ENCODE measurements at regions not wholly inside any gene's neighbourhood (a gene's known extent, or its start where the extent isn't known, plus 50 kb on each side); places are given as distances from the start of the nearest gene placed in this dataset.
"Not testable (repeated sequence)": the region's sequence is repeated elsewhere in the genome, so short reads cannot be mapped to it uniquely, and the experiment has no call there.

DNA sequence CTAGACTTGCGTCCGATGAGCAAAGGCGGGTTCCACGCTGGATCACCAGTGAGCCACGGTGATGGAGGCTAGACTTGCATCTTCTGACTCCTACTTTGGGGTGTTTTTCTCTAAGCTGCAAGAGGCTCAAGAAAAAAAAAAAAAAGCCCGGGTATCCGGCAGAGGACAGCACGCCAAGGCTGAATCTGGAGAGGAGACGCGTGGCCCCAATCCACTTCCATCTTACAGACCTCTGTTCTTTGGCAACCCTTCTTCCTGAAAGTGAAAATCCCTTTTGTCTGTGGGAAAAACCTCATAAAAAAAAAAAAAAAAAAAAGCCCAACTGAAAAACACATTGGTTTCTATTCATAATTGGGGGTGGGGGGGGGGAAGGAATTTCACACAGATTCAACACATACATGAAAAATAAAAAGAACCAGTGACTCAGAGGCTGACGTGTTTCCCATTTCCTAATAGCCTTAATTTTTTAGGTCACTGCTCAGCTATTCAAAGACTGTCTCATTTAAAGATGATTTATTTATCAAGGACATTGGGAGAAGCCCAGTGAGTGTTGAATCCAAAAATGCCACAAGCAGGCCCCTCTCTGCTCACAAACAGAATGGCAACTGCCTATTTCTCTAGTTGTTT is 258.3 kb downstream of the FOXL1 start:
- ATAC-seq (replicated peaks; ENCODE audit: extremely low read depth, poor library complexity, severe bottlenecking) (no peak), DNase-seq (ENCODE audit: low spot score in 2 of 2) (no peak)
- H3K9me3 Mint-ChIP-seq, result no peaks in the 10 kb centered on the region
- H3K4me3 Mint-ChIP-seq, result no peak overlapping the region
- no peak overlapping the region for H3K27ac Mint-ChIP-seq (ENCODE audit: low read depth)
- H3K27me3 Mint-ChIP-seq, result peaks cover 14% of the 10 kb centered on the region
- no peaks in the 10 kb centered on the region for H3K36me3 Mint-ChIP-seq (ENCODE audit: insufficient read depth)
- H3K4me1 Mint-ChIP-seq, result peaks cover 5% of the 10 kb centered on the region

DNA sequence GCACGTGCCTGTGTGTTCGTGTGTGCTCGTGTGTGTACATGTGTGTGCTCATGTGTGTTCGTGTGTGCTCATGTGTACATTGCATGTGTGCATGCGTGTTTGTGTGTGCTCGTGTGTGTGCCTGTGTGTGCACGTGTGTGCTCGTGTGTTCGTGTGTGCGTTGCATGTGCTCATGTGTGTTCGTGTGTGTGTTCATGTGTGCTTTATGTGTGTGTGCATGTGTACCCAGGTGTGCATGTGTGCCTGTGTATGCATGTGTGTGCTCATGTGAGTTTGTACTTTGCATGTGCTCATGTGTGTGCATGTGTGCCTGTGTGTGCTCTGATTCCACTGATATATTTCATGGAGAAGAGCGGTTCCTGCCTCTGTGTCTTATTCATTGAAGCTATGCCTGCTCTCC is 265.5 kb downstream of the FOXL1 start:
- Mint-ChIP-seq H3K27ac (ENCODE audit: low read depth) (no peak overlapping the region), H3K4me1 (no peaks in the 10 kb centered on the region), H3K36me3 (ENCODE audit: insufficient read depth) (no peaks in the 10 kb centered on the region), H3K9me3 (peaks cover 4% of the 10 kb centered on the region), H3K27me3 (no peaks in the 10 kb centered on the region), H3K4me3 (no peak overlapping the region)
- DNase-seq (ENCODE audit: low spot score in 2 of 2) (no peak), ATAC-seq (replicated peaks; ENCODE audit: extremely low read depth, poor library complexity, severe bottlenecking) (no peak)

DNA sequence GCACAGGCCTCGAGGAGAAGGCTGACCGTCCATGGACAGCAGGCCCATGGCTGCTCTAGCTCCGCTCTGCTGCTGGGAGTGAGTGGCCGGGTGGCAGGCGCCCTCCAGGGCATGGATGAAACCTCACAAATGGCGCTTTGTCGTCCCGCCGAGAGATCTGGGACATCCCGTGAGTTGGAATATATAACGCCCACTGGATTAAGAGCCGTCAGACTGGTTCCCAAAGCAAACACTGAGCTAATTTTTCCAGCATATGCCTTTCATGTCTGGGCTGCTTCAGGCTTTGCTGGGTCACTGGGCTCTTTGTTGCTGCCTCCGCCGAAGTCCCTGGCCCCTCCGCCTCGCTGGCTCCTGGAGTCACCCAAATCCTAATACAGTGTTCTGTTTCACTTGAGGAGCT is 266.3 kb downstream of the FOXL1 start:
- H3K27me3 Mint-ChIP-seq, result no peaks in the 10 kb centered on the region
- no peaks in the 10 kb centered on the region for H3K36me3 Mint-ChIP-seq (ENCODE audit: insufficient read depth)
- H3K9me3 Mint-ChIP-seq, result peaks cover 4% of the 10 kb centered on the region
- H3K4me3 Mint-ChIP-seq, result no peak overlapping the region
- no peaks in the 10 kb centered on the region for H3K4me1 Mint-ChIP-seq
- ATAC-seq (replicated peaks; ENCODE audit: extremely low read depth, poor library complexity, severe bottlenecking), result no peak
- no peak for DNase-seq (ENCODE audit: low spot score in 2 of 2)
- no peak overlapping the region for H3K27ac Mint-ChIP-seq (ENCODE audit: low read depth)

DNA sequence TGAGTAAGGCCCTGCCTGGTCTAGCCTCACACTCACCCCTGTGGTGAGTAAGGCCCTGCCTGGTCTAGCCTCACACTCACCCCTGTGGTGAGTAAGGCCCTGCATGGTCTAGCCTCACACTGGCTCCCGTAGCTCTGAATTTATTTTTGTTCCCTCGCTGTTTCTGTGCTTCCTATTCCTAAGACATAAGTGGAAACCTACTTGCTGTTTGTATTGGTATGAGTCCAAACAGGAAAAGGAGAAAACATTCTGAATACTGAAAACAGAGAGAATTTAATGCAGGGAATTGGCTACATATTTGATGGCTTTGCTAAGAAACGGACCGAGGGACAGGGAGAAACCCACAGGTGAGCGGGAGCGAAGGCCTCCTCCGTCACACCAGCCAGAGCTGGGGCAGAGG is 267.8 kb downstream of the FOXL1 start:
- H3K4me3 Mint-ChIP-seq, result no peak overlapping the region
- H3K27me3 Mint-ChIP-seq, result no peaks in the 10 kb centered on the region
- no peaks in the 10 kb centered on the region for H3K4me1 Mint-ChIP-seq
- ATAC-seq (replicated peaks; ENCODE audit: extremely low read depth, poor library complexity, severe bottlenecking), result no peak
- no peaks in the 10 kb centered on the region for H3K36me3 Mint-ChIP-seq (ENCODE audit: insufficient read depth)
- no peak overlapping the region for H3K27ac Mint-ChIP-seq (ENCODE audit: low read depth)
- peaks cover 4% of the 10 kb centered on the region for H3K9me3 Mint-ChIP-seq
- DNase-seq (ENCODE audit: low spot score in 2 of 2), result no peak

DNA sequence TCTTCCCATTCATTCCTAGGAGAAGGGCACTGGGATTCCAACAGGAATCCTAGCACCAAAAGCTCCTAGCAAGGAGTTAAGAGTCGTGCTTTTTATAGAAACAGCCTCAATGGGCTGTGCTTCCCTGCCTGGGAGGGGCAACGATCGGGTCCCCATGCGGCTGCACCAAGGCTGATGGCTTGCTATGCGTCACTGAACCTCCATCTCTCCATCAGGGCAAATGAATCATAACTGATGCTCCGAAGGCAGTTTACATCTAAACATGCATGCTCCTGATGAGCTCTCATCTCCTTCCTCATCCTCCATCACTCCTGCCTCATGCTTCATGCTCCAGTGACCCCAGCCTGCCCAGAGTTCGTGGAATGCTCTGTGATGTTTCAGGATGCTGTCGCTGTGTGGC is 270.5 kb downstream of the FOXL1 start:
- ATAC-seq (replicated peaks; ENCODE audit: extremely low read depth, poor library complexity, severe bottlenecking), result no peak
- DNase-seq (ENCODE audit: low spot score in 2 of 2), result no peak
- H3K4me3 Mint-ChIP-seq, result no peak overlapping the region
- no peaks in the 10 kb centered on the region for H3K27me3 Mint-ChIP-seq
- H3K4me1 Mint-ChIP-seq, result no peaks in the 10 kb centered on the region
- no peak overlapping the region for H3K27ac Mint-ChIP-seq (ENCODE audit: low read depth)
- no peaks in the 10 kb centered on the region for H3K36me3 Mint-ChIP-seq (ENCODE audit: insufficient read depth)
- H3K9me3 Mint-ChIP-seq, result peaks cover 3% of the 10 kb centered on the region

DNA sequence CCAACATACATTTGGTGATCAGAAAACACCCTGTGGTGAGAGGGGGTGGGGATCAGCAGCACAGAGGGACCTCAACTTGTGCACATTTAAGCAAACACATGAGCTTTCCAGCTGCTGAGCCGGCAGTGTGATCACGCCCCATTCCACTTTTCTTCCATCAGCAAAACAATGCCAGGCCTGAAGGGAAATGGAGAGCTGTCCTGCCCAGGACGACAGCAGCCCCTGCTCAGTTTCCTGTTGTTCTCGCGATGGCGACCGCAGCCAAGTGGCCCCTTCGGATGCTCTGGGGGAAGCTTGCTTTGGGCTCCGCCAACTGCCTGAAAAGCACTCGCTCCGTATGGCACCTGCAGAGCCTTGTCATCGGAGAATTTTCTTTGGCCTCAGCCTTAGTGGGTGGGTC is 272.3 kb downstream of the FOXL1 start:
- DNase-seq (ENCODE audit: low spot score in 2 of 2), result no peak
- no peaks in the 10 kb centered on the region for H3K27me3 Mint-ChIP-seq
- no peaks in the 10 kb centered on the region for H3K4me1 Mint-ChIP-seq
- H3K27ac Mint-ChIP-seq (ENCODE audit: low read depth), result no peak overlapping the region
- no peaks in the 10 kb centered on the region for H3K9me3 Mint-ChIP-seq
- no peak for ATAC-seq (replicated peaks; ENCODE audit: extremely low read depth, poor library complexity, severe bottlenecking)
- H3K36me3 Mint-ChIP-seq (ENCODE audit: insufficient read depth), result no peaks in the 10 kb centered on the region
- no peak overlapping the region for H3K4me3 Mint-ChIP-seq

DNA sequence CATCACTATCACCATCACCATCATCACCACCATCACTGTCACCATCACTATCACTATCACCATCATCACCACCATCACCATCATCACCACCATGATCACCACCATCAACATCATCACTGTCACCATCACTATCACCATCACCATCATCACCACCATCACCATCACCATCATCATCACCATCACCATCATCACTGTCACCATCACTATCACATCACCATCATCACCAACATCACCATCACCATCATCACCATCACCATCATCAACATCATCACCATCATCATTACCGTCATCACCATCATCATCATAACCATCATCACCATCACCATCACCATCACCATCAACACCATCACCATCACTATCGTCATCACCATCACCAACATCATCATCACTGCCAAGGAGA is 273.8 kb downstream of the FOXL1 start:
- Mint-ChIP-seq H3K9me3 (no peaks in the 10 kb centered on the region), H3K27ac (ENCODE audit: low read depth) (no peak overlapping the region), H3K36me3 (ENCODE audit: insufficient read depth) (no peaks in the 10 kb centered on the region), H3K4me3 (no peak overlapping the region), H3K4me1 (no peaks in the 10 kb centered on the region), H3K27me3 (no peaks in the 10 kb centered on the region)
- ATAC-seq (replicated peaks; ENCODE audit: extremely low read depth, poor library complexity, severe bottlenecking) (no peak), DNase-seq (ENCODE audit: low spot score in 2 of 2) (no peak)

DNA sequence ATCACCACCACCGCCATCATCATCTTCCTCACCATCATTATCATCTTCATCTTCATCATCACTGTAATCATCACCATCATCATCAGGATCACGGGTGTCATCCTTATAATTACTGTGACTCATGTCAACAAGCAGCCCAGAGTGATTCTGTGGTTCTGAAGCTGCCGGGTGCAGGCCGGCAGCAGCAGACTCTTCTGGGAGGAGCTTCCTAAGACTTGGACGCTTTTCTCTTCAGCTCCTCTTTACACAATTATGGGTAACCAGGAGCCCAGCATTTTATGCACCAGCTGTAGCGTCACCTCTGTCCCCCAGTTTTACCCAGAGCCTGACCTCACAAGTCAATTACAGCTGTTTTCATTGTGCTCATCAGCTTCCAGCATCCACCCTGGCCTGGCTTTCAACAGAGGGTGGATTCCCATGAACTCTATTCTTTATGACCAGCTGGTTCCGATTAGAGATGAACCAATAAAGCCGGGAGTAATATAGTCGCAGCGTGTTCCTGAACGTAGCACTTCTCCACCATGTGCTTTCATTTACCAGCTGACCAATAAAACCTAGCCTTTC is 275.8 kb downstream of the FOXL1 start:
- Mint-ChIP-seq H3K4me3 (no peak overlapping the region), H3K27ac (ENCODE audit: low read depth) (no peak overlapping the region), H3K27me3 (no peaks in the 10 kb centered on the region), H3K36me3 (ENCODE audit: insufficient read depth) (no peaks in the 10 kb centered on the region), H3K4me1 (no peaks in the 10 kb centered on the region), H3K9me3 (no peaks in the 10 kb centered on the region)
- DNase-seq (ENCODE audit: low spot score in 2 of 2) (no peak), ATAC-seq (replicated peaks; ENCODE audit: extremely low read depth, poor library complexity, severe bottlenecking) (no peak)

DNA sequence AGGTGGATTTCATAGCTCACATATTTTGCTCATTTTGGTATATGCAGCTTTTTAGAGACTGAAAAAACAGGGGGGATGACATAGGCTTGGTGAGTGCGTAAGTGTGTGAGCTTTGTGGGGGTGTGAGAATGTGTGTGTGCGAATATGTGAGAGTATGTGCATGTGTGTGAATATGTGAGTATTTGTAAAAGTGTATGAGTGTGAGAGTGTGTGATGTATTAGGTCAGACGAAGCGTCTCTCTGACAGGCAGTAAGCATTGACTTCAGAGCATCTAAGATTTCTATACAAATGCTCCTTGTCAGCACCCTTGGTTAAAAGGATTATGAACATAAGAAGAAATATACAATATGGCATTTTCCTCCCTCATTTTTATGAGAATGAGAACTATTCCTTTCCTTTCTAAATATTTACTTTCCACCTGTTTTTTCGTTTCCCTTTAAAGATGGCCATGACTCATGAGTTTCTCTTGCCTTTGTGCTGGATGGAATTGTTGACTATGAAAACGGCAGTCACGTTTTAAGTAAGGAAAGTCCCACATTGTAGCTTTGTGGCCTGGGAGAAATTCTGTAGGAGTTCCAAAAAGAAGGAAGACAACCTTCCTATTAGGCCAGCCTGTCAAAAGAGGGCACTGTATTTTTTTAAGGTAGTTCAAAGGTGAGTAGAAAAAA is 276.4 kb downstream of the FOXL1 start:
- ATAC-seq (replicated peaks; ENCODE audit: extremely low read depth, poor library complexity, severe bottlenecking) (no peak), DNase-seq (ENCODE audit: low spot score in 2 of 2) (no peak)
- Mint-ChIP-seq H3K27ac (ENCODE audit: low read depth) (no peak overlapping the region), H3K4me1 (no peaks in the 10 kb centered on the region), H3K27me3 (no peaks in the 10 kb centered on the region), H3K36me3 (ENCODE audit: insufficient read depth) (no peaks in the 10 kb centered on the region), H3K4me3 (no peak overlapping the region), H3K9me3 (no peaks in the 10 kb centered on the region)

DNA sequence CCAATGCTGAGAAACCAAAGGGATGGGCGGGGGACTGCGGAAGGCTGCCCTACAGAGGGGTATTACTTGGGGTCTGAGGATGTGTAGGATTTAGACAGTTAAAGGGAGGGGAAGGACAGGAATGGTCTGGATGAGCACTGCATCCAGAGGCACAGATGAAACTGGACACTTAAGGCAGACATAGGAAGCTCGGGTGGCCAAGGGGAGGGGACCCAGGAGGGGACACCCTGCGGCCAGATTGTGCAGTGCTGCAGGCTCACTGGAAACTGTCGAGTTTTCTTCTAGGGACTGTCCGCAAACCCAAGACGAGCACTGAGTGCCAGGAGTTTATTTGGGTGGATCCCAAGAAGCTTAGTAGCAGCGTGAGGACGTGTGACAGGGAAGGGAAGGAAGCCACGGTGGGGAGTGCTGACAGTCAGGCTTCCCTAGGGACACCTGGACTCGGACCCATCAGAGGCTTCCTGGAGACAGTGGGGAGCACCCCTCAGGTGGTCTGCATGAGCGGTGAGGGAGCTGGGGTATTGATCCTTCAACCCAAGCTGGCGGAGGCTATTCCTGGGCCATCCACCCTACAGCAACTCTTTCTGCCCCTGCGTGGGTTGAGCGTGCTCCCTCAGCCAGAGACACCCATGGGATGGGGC is 278.7 kb downstream of the FOXL1 start:
- H3K4me1 Mint-ChIP-seq, result no peaks in the 10 kb centered on the region
- no peaks in the 10 kb centered on the region for H3K27me3 Mint-ChIP-seq
- no peaks in the 10 kb centered on the region for H3K36me3 Mint-ChIP-seq (ENCODE audit: insufficient read depth)
- no peak overlapping the region for H3K4me3 Mint-ChIP-seq
- H3K9me3 Mint-ChIP-seq, result no peaks in the 10 kb centered on the region
- DNase-seq (ENCODE audit: low spot score in 2 of 2), result no peak
- ATAC-seq (replicated peaks; ENCODE audit: extremely low read depth, poor library complexity, severe bottlenecking), result no peak
- no peak overlapping the region for H3K27ac Mint-ChIP-seq (ENCODE audit: low read depth)

DNA sequence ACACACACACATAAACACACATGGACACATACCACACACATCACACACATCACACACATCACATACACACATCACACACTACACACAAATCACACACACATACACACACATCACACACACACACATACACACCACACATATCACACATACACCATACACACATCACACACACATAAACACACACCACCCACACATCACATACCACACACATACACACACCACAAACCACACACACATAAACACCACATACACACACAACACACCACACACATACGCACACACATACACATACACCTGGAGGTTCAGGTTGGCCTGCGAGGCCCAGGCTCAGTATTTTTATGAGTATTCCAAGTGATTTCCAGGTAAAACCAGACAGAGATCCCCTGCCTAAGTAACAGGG is 279.5 kb downstream of the FOXL1 start:
- Mint-ChIP-seq H3K36me3 (ENCODE audit: insufficient read depth) (no peaks in the 10 kb centered on the region), H3K27me3 (no peaks in the 10 kb centered on the region), H3K9me3 (no peaks in the 10 kb centered on the region), H3K4me3 (no peak overlapping the region), H3K4me1 (no peaks in the 10 kb centered on the region), H3K27ac (ENCODE audit: low read depth) (no peak overlapping the region)
- ATAC-seq (replicated peaks; ENCODE audit: extremely low read depth, poor library complexity, severe bottlenecking), result no peak
- DNase-seq (ENCODE audit: low spot score in 2 of 2), result no peak

DNA sequence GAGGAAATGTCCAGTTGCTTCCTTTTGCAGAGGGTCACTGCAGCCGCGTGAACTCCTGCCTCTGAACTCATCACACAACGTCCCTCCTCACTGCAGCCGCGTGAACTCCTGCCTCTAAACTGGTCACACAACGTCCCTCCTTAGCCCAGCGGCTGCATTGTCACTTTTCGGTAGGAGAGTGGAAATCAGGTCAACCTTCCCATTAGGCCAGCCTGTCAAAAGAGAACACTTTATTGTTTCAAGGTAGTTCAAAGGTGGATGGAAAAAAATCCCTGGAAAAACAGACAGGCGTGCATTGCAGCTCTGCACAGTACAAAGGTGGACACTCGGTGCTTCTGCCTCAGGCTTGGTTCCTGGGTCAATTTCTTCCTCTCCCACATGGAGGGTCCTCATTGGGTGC is 280.2 kb downstream of the FOXL1 start:
- H3K4me1 Mint-ChIP-seq, result no peaks in the 10 kb centered on the region
- no peaks in the 10 kb centered on the region for H3K36me3 Mint-ChIP-seq (ENCODE audit: insufficient read depth)
- ATAC-seq (replicated peaks; ENCODE audit: extremely low read depth, poor library complexity, severe bottlenecking), result no peak
- no peak overlapping the region for H3K27ac Mint-ChIP-seq (ENCODE audit: low read depth)
- H3K9me3 Mint-ChIP-seq, result no peaks in the 10 kb centered on the region
- H3K4me3 Mint-ChIP-seq, result no peak overlapping the region
- DNase-seq (ENCODE audit: low spot score in 2 of 2), result no peak
- no peaks in the 10 kb centered on the region for H3K27me3 Mint-ChIP-seq

DNA sequence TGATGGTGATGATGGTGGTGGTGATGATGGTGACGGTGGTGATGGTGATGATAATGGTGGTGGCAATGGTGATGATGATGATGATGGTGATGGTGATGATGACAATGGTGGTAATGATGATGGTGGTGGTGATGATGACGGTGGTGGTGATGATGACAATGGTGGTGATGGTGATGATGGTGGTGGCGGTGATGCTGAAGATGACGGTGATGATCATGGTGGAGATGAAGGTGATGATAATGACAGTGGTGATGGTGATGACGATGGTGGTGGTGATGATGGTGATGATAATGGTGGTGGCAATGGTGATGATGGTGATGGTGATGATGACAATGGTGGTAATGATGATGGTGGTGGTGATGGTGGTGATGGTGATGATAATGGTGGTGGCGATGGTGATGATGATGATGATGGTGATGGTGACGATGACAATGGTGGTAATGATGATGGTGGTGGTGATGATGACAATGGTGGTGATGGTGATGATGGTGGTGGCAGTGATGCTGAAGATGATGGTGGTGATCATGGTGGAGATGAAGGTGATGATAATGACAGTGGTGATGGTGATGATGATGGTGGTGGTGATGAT is 283.0 kb downstream of the FOXL1 start:
- H3K27me3 Mint-ChIP-seq; ATAC-seq (replicated peaks; ENCODE audit: extremely low read depth, poor library complexity, severe bottlenecking); H3K36me3 Mint-ChIP-seq (ENCODE audit: insufficient read depth); DNase-seq (ENCODE audit: low spot score in 2 of 2); H3K4me3 Mint-ChIP-seq; H3K4me1 Mint-ChIP-seq; H3K9me3 Mint-ChIP-seq; H3K27ac Mint-ChIP-seq (ENCODE audit: low read depth): not testable (repeated sequence)
